HUES48 (cell line): ENCODE measurements at regions not wholly inside any gene's neighbourhood (a gene's known extent, or its start where the extent isn't known, plus 50 kb on each side); places are given as distances from the start of the nearest gene placed in this dataset.
"Not testable (repeated sequence)": the region's sequence is repeated elsewhere in the genome, so short reads cannot be mapped to it uniquely, and the experiment has no call there.

Experiments
- H3K27ac ChIP-seq: one replicate; pipeline ENCODE4 v1.7.0; 2013; ENCODE audit warnings: low read depth, low read length, inconsistent platforms
- H3K27me3 ChIP-seq: 2 replicates; pipeline ENCODE4 v1.6.1; 2013; ENCODE audit warnings: mild to moderate bottlenecking, low read length; ENCODE audit not compliant: control insufficient read depth, insufficient read depth
- H3K36me3 ChIP-seq: 2 replicates; pipeline ENCODE4 v1.6.1; 2013; ENCODE audit warnings: low read length; ENCODE audit not compliant: control insufficient read depth, insufficient read depth
- H3K4me1 ChIP-seq: 2 replicates; pipeline ENCODE4 v1.6.1; 2013; ENCODE audit warnings: mild to moderate bottlenecking, low read length; ENCODE audit not compliant: control insufficient read depth, insufficient read depth
- H3K4me3 ChIP-seq: 2 replicates; pipeline ENCODE4 v1.5.1; 2013; ENCODE audit warnings: mild to moderate bottlenecking, low read depth, low read length
- H3K9ac ChIP-seq: 2 replicates; pipeline ENCODE4 v1.6.1; 2013; ENCODE audit warnings: mild to moderate bottlenecking, low read depth, low read length, moderate library complexity
- H3K9me3 ChIP-seq: 2 replicates; pipeline ENCODE4 v1.6.1; 2013; ENCODE audit warnings: low read length; ENCODE audit not compliant: control insufficient read depth, insufficient read depth

DNA sequence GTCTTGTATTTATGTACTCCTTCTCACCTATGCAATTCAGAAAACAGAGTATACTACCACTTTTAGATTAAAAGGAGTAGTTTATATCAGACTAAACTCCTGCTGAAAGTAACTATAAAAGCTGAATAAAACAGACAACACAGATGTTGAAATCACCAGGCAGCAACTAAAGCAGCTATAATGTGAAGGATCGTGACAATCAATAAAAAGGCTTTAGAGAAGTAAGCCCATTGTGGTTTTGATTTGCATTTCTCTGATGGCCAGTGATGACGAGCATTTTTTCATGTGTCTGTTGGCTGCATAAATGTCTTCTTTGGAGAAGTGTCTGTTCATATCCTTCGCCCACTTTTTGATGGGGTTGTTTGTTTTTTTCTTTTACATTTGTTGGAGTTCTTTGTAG lies 152.1 kb upstream of the MB21D2 start:
- not testable (repeated sequence) for H3K9me3 ChIP-seq, H3K27me3 ChIP-seq, H3K27ac ChIP-seq, H3K4me3 ChIP-seq, H3K4me1 ChIP-seq, H3K9ac ChIP-seq, H3K36me3 ChIP-seq

DNA sequence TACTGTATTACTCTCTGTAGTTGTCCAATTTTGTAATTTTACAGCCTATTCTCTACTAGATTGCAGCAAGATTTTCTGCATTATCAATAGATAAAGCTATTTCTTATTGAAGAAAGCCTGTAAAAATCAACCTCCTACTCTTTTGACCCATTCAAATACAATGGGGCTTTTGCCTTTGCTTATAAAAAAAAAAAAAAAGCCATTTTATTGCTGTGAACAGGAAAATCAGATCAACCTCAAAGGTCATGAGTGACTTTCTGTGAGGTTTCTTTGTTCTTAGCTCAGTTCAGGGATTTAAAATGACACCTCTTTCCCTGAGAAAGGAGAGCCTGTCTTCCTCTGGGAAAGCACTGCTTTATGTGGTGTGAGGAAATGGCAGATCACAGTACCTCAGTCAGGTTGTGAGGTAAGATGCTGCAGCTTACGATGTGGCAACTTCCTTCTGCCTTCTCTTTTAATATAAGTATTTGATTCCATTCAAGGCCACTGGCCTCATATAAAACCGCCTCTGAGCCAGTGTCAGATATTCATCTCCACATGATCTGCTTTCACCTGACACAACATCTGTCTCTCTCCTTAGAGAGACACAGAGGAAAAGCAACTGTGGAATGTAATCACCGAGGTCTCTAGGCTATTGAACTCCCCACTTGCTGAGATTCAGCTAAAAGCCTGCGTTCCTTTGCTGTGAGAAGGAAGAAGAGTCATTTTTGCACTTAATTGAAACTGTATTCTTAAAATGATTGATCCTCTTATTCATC lies 161.5 kb upstream of the MB21D2 start:
- no peaks in the 10 kb centered on the region for H3K36me3 ChIP-seq
- H3K9ac ChIP-seq, result no peak overlapping the region
- H3K9me3 ChIP-seq, result peaks cover 7% of the 10 kb centered on the region; the same call in 1 of the 2 replicates
- no peak overlapping the region for H3K27ac ChIP-seq
- H3K4me1 ChIP-seq, result peaks cover 6% of the 10 kb centered on the region; the same call in 1 of the 2 replicates
- H3K27me3 ChIP-seq, result no peaks in the 10 kb centered on the region
- no peak overlapping the region for H3K4me3 ChIP-seq

DNA sequence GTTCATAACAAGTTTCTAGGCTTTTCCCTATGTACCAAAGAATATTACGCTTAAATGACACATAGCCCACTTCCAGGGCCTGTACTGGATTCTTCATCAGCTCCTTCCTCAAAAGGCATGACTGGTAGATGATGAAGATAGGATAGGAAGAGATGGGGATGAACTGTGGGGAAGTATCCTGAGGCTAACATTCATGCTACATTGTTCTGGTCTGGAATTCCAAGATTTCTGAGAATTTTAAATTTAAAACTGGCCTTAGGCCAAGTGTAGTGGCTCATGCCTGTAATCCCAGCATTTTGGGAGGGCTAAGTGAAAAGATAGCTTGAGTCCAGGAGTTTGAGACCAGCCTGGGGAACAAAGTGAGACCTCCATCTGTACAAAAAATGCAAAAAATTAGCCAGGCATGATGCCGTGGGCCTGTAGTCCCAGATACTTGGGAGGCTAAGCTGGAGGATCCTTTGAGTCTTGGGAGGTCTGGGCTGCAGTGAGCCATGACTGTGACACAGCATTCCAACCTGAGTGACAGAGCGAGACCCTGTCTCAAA lies 160.1 kb upstream of the PLAAT1 start:
- no peak overlapping the region for H3K27ac ChIP-seq
- H3K4me3 ChIP-seq, result no peak overlapping the region
- H3K36me3 ChIP-seq, result no peaks in the 10 kb centered on the region
- no peaks in the 10 kb centered on the region for H3K27me3 ChIP-seq
- H3K9ac ChIP-seq, result no peak overlapping the region
- H3K4me1 ChIP-seq, result peaks cover 6% of the 10 kb centered on the region; the same call in 1 of the 2 replicates
- H3K9me3 ChIP-seq, result peaks cover 7% of the 10 kb centered on the region; the same call in 1 of the 2 replicates

DNA sequence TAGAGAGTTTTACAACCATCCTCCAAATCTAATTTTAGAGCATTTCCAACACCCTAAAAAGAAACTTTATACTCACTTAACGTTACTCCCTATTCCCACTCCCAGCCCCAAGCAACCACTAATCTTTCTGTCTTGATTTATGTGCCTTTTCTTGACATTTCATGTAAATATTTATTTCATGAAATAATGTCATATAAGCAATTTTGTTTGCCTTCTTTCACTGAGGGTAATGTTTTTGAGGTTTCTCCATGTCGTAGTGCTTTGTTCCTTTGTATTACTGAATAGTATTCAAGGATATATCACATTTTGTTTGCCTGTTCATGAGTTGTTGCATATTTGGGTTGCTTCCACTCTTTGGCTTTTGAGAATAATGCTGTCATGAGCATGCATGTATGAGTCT lies 155.4 kb upstream of the PLAAT1 start:
- no peak overlapping the region for H3K9ac ChIP-seq
- no peak overlapping the region for H3K4me3 ChIP-seq
- H3K36me3 ChIP-seq, result no peaks in the 10 kb centered on the region
- 0 out of 2 replicates have a peak, but pooled peaks cover 3% of the 10 kb centered on the region for H3K4me1 ChIP-seq
- no peak overlapping the region for H3K27ac ChIP-seq
- no peaks in the 10 kb centered on the region for H3K27me3 ChIP-seq
- peaks cover 7% of the 10 kb centered on the region; the same call in 1 of the 2 replicates for H3K9me3 ChIP-seq

DNA sequence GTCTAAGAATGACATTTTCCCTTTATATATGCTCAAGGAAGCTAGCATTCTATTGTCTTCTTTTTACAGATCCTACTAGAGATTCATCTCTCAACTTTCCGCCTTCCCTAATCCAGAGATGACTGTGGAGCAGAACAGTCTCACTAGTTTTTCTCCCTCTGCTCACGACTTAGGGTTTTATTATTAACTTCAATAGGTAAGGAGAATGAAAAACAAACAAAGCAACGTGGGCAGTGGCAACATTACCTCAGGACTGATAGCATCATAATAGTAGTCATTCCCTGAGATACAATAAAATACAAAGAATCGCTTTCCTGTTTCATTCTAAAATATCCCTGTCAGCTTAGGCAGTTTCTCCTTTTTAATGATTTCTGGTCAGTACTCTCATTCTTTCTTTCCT lies 154.3 kb upstream of the PLAAT1 start:
- H3K4me3 ChIP-seq, result no peak overlapping the region
- 0 out of 2 replicates have a peak, but pooled peaks cover 3% of the 10 kb centered on the region for H3K4me1 ChIP-seq
- no peak overlapping the region for H3K9ac ChIP-seq

DNA sequence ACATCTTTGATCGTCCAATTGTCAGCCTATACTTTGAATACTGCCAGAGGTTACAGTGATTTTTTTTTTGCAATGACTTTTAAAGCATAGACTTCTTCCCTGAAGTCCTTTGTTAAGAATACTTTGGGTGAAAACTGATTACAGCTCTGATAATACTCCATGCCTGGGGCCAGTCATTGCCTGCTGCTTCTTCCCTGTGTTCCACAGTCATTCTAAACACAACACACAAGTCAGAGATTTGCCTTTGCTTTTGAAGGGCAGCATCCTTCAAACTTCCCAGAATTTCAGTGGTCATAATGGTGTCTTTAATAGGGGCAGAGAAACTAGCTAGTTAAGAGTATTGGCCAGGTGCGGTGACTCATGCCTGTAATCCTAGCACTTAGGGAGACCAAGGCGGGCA lies 153.7 kb upstream of the PLAAT1 start:
- H3K9me3 ChIP-seq, result peaks cover 7% of the 10 kb centered on the region; the same call in 1 of the 2 replicates
- H3K27ac ChIP-seq, result no peak overlapping the region
- no peak overlapping the region for H3K9ac ChIP-seq
- no peak overlapping the region for H3K4me3 ChIP-seq
- 0 out of 2 replicates have a peak, but pooled peaks cover 3% of the 10 kb centered on the region for H3K4me1 ChIP-seq
- no peaks in the 10 kb centered on the region for H3K27me3 ChIP-seq
- H3K36me3 ChIP-seq, result no peaks in the 10 kb centered on the region

More for the DNA sequence above, 154.3 kb upstream of the PLAAT1 start:
- Histone ChIP-seq H3K9me3 (peaks cover 7% of the 10 kb centered on the region; the same call in 1 of the 2 replicates), H3K36me3 (no peaks in the 10 kb centered on the region), H3K27ac (no peak overlapping the region), H3K27me3 (no peaks in the 10 kb centered on the region)

DNA sequence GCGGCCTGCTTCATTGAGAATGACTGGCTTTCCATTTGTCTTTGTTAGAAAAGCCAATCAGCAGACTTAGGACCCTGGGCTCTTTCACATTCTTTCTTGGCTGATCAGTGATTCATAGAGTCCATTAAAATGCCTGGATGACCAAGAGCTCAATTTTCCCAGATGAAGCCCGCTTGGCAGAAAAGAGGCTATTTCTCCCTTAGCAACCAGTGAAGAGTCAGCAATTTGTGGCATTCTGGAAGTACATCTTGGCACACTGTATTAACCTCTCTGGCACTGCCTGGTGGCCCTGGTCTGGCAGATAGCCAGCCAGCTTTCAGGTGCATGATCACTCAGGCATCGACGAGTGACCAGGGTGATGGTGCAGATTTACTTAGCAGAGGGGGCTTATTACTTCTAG lies 145.7 kb upstream of the PLAAT1 start:
- Histone ChIP-seq H3K36me3 (no peaks in the 10 kb centered on the region), H3K9me3 (no peaks in the 10 kb centered on the region), H3K4me3 (no peak overlapping the region), H3K27me3 (no peaks in the 10 kb centered on the region), H3K27ac (no peak overlapping the region), H3K9ac (no peak overlapping the region), H3K4me1 (no peaks in the 10 kb centered on the region)

DNA sequence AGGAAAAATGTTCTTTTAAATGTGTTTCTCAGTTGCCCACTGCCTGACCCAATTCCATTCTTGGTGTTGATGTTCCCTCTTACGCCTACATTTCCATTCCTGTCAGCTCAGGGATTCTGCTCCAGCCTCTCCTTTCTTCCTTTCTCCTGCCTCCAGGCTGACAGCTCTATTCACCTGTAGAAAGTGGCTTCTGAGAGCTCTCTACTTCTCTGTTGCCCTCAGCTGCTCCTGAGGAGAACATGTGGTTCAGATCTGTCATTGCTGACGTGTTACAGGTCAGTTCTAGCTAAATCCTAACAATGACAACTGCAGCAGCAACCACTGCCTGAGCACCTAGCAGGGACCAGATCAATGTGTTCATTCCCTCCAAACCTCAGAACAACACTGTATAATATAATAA lies 144.9 kb upstream of the PLAAT1 start:
- Histone ChIP-seq H3K27me3 (no peaks in the 10 kb centered on the region), H3K4me3 (no peak overlapping the region), H3K4me1 (no peaks in the 10 kb centered on the region), H3K27ac (no peak overlapping the region), H3K36me3 (no peaks in the 10 kb centered on the region), H3K9me3 (peaks cover 3% of the 10 kb centered on the region; the same call in 1 of the 2 replicates), H3K9ac (no peak overlapping the region)

DNA sequence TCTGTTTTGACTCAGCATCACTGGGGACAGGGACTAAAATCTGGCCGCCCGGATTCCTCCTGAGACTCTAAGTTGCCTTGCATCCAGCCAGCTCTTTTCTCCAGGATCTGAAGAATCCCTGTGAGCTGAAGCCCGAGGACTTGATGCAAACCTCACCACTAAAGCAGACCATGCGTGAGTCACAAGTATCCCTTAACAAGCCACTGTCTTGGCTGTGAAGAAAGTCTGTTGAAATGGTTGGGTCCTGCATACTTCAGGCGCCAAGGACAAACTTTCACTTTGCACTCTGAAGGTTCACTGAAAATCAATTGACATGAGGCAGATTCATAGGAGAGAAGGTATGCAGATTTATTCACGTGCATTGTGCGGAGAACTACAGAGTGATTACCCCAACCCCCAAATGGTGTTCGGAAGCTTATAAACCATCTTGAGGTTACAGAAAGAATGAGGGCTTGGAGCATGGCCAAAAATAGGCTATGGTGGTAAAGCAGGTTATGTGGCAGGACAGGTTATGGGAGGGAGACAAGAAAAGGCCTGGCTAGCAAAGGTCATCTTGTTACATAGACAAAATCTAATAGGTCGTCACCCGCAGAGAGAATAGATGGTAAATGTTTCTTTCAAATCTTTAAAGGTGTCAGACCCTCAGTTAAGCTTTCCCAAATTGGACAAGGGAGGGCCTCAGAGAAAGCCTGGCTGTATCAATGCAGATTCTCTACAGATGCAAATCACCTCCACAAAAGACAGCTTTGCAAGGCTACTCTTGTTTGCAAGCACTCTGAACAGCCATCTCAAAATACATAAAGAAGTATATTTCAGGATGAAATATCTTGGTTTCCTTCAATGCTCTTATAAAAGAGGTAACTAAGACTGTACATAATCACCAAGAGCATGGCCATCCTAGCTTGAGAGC lies 126.3 kb upstream of the PLAAT1 start:
- no peak overlapping the region for H3K4me3 ChIP-seq
- H3K27me3 ChIP-seq, result no peaks in the 10 kb centered on the region
- H3K9me3 ChIP-seq, result peaks cover 3% of the 10 kb centered on the region; the same call in 1 of the 2 replicates

DNA sequence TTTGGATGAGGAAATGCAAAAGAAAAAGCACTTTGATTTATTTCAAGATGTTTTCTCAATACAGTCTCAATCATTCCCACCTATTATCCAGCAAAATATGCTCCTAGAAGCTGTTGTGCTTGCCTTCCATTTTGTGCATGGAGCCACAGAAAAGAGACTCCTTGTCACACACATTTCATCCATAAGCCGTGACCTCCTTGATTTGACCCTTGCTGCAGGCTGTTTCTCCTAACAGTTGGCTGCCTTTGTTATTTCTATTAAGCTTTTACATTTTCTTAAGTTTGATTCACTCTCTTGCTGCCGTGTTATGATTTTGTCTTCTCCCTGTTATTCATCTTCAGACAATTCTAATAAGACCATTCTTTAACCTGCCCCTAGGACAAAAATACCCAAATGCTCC lies 124.2 kb upstream of the PLAAT1 start:
- Histone ChIP-seq H3K27ac (no peak overlapping the region), H3K36me3 (no peaks in the 10 kb centered on the region), H3K27me3 (no peaks in the 10 kb centered on the region), H3K4me3 (no peak overlapping the region), H3K9me3 (peaks cover 3% of the 10 kb centered on the region; the same call in 1 of the 2 replicates), H3K4me1 (peaks cover 41% of the 10 kb centered on the region), H3K9ac (no peak overlapping the region)

More for the DNA sequence above, 126.3 kb upstream of the PLAAT1 start:
- Histone ChIP-seq H3K36me3 (no peaks in the 10 kb centered on the region), H3K4me1 (peaks cover 37% of the 10 kb centered on the region), H3K27ac (no peak overlapping the region), H3K9ac (no peak overlapping the region)
